GM23338 (cell line): ENCODE measurements at regions not wholly inside any gene's neighbourhood (a gene's known extent, or its start where the extent isn't known, plus 50 kb on each side); places are given as distances from the start of the nearest gene placed in this dataset.

Experiments
- ATAC-seq: fragments of 200-7000 bp; cut with Tn5 transposase; 3 replicates; pipeline ENCODE4 v1.9.1; 2020
- DNase-seq: peaks from one replicate; pipeline ENCODE4 v3.0.0-alpha.2; 2015; ENCODE audit warnings: low spot score
- H2AFZ ChIP-seq: fragments of 200-600 bp; sonication (generic); 2 replicates; pipeline ENCODE4 v1.8.0; 2016; ENCODE audit warnings: antibody characterized with exemption, mild to moderate bottlenecking, moderate library complexity
- H3F3A ChIP-seq: fragments of 200-600 bp; sonication (generic); replicated peaks from 2 replicates; pipeline ENCODE4 v1.8.0; 2017; ENCODE audit warnings: antibody characterized with exemption, mixed run types, low read depth
- H3K27ac ChIP-seq: fragments of 200-600 bp; sonication (generic); 2 replicates; pipeline ENCODE4 v1.6.1; 2016; ENCODE audit warnings: low read depth
- H3K27me3 ChIP-seq: fragments of 200-600 bp; sonication (generic); 2 replicates; pipeline ENCODE4 v1.8.0; 2016; ENCODE audit warnings: mild to moderate bottlenecking, mixed run types, moderate library complexity; ENCODE audit not compliant: insufficient read depth
- H3K36me3 ChIP-seq: fragments of 200-600 bp; sonication (generic); 2 replicates; pipeline ENCODE4 v1.8.0; 2016; ENCODE audit warnings: mild to moderate bottlenecking; ENCODE audit not compliant: insufficient read depth
- H3K4me1 ChIP-seq: fragments of 200-600 bp; sonication (generic); 2 replicates; pipeline ENCODE4 v1.8.0; 2016; ENCODE audit warnings: mild to moderate bottlenecking, moderate library complexity; ENCODE audit not compliant: insufficient read depth
- H3K4me2 ChIP-seq: fragments of 200-600 bp; sonication (generic); 2 replicates; pipeline ENCODE4 v1.7.1; 2017; ENCODE audit warnings: mixed run types
- H3K4me3 ChIP-seq: fragments of 200-600 bp; sonication (generic); 2 replicates; pipeline ENCODE4 v1.6.1; 2016; ENCODE audit warnings: mixed run types
- H3K79me2 ChIP-seq: fragments of 200-600 bp; sonication (generic); replicated peaks from 2 replicates; pipeline ENCODE4 v1.8.0; 2017; ENCODE audit warnings: mild to moderate bottlenecking; ENCODE audit not compliant: insufficient read depth
- H3K9me2 ChIP-seq: fragments of 200-600 bp; sonication (generic); 2 replicates; pipeline ENCODE4 v1.8.0; 2017; ENCODE audit not compliant: insufficient read depth
- H4K20me1 ChIP-seq: fragments of 200-600 bp; sonication (generic); replicated peaks from 2 replicates; pipeline ENCODE4 v1.8.0; 2017; ENCODE audit warnings: mild to moderate bottlenecking; ENCODE audit not compliant: insufficient read depth
- H3K27ac Mint-ChIP-seq: 2 replicates; pipeline ENCODE4 v1.8.0; 2020; ENCODE audit warnings: inconsistent platforms, mild to moderate bottlenecking, moderate library complexity, mixed read lengths
- H3K27me3 Mint-ChIP-seq: 3 replicates; pipeline ENCODE4 v1.8.0; 2022; ENCODE audit warnings: low read depth, mild to moderate bottlenecking, moderate library complexity, mixed read lengths, inconsistent platforms; ENCODE audit not compliant: insufficient read depth, poor library complexity
- H3K36me3 Mint-ChIP-seq: 3 replicates; pipeline ENCODE4 v1.8.0; 2021; ENCODE audit warnings: low read depth, mild to moderate bottlenecking, inconsistent platforms, moderate library complexity, mixed read lengths
- H3K4me1 Mint-ChIP-seq: 3 replicates; pipeline ENCODE4 v1.8.0; 2020; ENCODE audit warnings: mild to moderate bottlenecking, inconsistent platforms, mixed read lengths
- H3K4me3 Mint-ChIP-seq: 3 replicates; pipeline ENCODE4 v1.8.0; 2021; ENCODE audit warnings: moderate library complexity, mild to moderate bottlenecking, inconsistent platforms, mixed read lengths
- H3K9me3 Mint-ChIP-seq: 3 replicates; pipeline ENCODE4 v1.8.0; 2020; ENCODE audit warnings: moderate library complexity, mild to moderate bottlenecking, inconsistent platforms, mixed read lengths
- CREB1 ChIP-seq: fragments of 250-450 bp; sonication (Bioruptor Pico); IDR thresholded peaks from 2 replicates; pipeline ENCODE4 v1.5.0; 2020; ENCODE audit warnings: low read depth, mild to moderate bottlenecking, moderate library complexity
- EZH2 ChIP-seq: fragments of 200-600 bp; sonication (generic); IDR thresholded peaks from one replicate; pipeline ENCODE4 v1.8.0; 2017; ENCODE audit warnings: antibody characterized with exemption, mild to moderate bottlenecking, low read depth; ENCODE audit not compliant: unreplicated experiment
- JUNB ChIP-seq: IDR thresholded peaks from one replicate; pipeline ENCODE4 v1.6.1; 2016; ENCODE audit warnings: antibody characterized with exemption; ENCODE audit not compliant: unreplicated experiment
- NANOG ChIP-seq: IDR thresholded peaks from 2 replicates; pipeline ENCODE4 v1.6.1; 2016; ENCODE audit warnings: antibody characterized with exemption, borderline replicate concordance
- POLR2AphosphoS5 ChIP-seq: IDR thresholded peaks from 2 replicates; pipeline ENCODE4 v1.6.1; 2016; ENCODE audit warnings: antibody characterized with exemption, low read depth
- ZNF331 ChIP-seq: fragments of 250-450 bp; sonication (Bioruptor Pico); IDR thresholded peaks from 2 replicates; pipeline ENCODE4 v1.5.0; 2020; ENCODE audit warnings: low read depth, mild to moderate bottlenecking, moderate library complexity
- TF ChIP-seq, protein P1 (sequence below), 2 experiments: fragments of 200-600 bp in 1 of 2; sonication (generic) in 1 of 2; conservative IDR thresholded peaks; 2 replicates each; pipeline versions ENCODE4 v1.5.1 to v1.6.1; 2016 to 2017; ENCODE audit warnings: antibody characterized with exemption in 2 of 2, low read depth in 2 of 2, mild to moderate bottlenecking in 2 of 2, moderate library complexity in 1 of 2
- TF ChIP-seq, protein P2 (sequence below): IDR thresholded peaks from 2 replicates; pipeline ENCODE4 v1.6.1; 2016; ENCODE audit warnings: antibody characterized with exemption
- TF ChIP-seq, protein P3 (sequence below): IDR thresholded peaks from one replicate; pipeline ENCODE4 v1.6.1; 2018; ENCODE audit warnings: antibody characterized with exemption; ENCODE audit not compliant: unreplicated experiment

DNA sequence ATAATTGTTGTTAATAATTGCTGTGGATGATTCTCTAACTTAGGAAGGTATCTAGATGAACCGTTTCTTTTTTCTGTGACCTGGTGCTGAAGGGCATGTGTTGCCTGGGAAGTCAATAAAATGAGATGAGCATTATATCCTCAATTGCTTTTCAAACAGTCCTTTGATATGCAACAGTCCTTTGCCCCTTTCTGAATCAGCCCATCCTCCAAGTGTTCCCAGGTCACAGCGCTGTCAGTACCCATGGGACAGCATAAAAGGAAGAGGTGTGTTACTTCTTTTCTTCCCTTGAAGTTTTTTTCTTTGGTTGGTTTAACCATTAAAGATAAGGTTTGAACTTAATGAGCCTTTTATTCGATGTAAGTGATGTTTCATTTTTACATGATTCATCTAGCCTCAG lies 651.8 kb downstream of the SEMA5A start (continued):
- TF ChIP-seq, protein P1, sequence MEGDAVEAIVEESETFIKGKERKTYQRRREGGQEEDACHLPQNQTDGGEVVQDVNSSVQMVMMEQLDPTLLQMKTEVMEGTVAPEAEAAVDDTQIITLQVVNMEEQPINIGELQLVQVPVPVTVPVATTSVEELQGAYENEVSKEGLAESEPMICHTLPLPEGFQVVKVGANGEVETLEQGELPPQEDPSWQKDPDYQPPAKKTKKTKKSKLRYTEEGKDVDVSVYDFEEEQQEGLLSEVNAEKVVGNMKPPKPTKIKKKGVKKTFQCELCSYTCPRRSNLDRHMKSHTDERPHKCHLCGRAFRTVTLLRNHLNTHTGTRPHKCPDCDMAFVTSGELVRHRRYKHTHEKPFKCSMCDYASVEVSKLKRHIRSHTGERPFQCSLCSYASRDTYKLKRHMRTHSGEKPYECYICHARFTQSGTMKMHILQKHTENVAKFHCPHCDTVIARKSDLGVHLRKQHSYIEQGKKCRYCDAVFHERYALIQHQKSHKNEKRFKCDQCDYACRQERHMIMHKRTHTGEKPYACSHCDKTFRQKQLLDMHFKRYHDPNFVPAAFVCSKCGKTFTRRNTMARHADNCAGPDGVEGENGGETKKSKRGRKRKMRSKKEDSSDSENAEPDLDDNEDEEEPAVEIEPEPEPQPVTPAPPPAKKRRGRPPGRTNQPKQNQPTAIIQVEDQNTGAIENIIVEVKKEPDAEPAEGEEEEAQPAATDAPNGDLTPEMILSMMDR (conservative IDR thresholded peaks at IDR 0.05; ENCODE audit: low read depth in 2 of 2): no peak
- TF ChIP-seq NANOG: no peak

DNA sequence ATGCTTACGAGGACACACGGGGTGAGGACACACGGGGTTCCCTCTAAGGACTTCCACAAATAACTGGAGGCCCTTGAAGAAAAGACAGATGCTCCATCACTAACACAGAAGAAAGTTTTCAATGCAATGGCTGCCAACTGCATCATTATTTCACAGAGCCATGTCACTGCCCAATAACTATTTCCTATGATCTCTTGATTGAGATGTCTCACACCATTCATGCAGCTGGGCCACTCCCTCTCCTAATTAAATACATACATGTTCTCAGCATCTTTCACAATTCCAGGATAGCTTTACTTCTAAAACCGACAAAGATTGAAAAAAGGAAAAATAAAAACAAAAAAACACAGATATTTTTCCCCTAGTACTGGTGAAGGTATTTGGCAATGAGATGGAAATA lies 650.8 kb downstream of the SEMA5A start:
- DNase-seq: no peak
- no peak overlapping the region for H3K27ac Mint-ChIP-seq

More for the DNA sequence above, 650.8 kb downstream of the SEMA5A start:
- Histone ChIP-seq H3K27me3 (no peaks in the 10 kb centered on the region), H3F3A (no peaks in the 10 kb centered on the region), H3K27ac (no peak overlapping the region), H3K9me2 (no peaks in the 10 kb centered on the region), H3K4me1 (no peaks in the 10 kb centered on the region), H3K36me3 (no peaks in the 10 kb centered on the region), H2AFZ (no peak overlapping the region), H3K4me2 (no peak overlapping the region), H3K4me3 (no peak overlapping the region), H3K79me2 (no peaks in the 10 kb centered on the region), H4K20me1 (no peaks in the 10 kb centered on the region)
- no peak overlapping the region for H3K4me3 Mint-ChIP-seq
- no peaks in the 10 kb centered on the region; the same call in 2 of the 3 replicates for H3K9me3 Mint-ChIP-seq
- H3K27me3 Mint-ChIP-seq: no peaks in the 10 kb centered on the region
- no peak for ATAC-seq
- H3K4me1 Mint-ChIP-seq: peaks cover 3% of the 10 kb centered on the region; the same call in 2 of the 3 replicates
- no peak for TF ChIP-seq NANOG
- TF ChIP-seq, protein P2, sequence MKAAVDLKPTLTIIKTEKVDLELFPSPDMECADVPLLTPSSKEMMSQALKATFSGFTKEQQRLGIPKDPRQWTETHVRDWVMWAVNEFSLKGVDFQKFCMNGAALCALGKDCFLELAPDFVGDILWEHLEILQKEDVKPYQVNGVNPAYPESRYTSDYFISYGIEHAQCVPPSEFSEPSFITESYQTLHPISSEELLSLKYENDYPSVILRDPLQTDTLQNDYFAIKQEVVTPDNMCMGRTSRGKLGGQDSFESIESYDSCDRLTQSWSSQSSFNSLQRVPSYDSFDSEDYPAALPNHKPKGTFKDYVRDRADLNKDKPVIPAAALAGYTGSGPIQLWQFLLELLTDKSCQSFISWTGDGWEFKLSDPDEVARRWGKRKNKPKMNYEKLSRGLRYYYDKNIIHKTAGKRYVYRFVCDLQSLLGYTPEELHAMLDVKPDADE: no peak
- no peak for TF ChIP-seq EZH2
- no peak for TF ChIP-seq ZNF331
- TF ChIP-seq CREB1: no peak
- TF ChIP-seq POLR2AphosphoS5: no peak
- TF ChIP-seq, protein P3, sequence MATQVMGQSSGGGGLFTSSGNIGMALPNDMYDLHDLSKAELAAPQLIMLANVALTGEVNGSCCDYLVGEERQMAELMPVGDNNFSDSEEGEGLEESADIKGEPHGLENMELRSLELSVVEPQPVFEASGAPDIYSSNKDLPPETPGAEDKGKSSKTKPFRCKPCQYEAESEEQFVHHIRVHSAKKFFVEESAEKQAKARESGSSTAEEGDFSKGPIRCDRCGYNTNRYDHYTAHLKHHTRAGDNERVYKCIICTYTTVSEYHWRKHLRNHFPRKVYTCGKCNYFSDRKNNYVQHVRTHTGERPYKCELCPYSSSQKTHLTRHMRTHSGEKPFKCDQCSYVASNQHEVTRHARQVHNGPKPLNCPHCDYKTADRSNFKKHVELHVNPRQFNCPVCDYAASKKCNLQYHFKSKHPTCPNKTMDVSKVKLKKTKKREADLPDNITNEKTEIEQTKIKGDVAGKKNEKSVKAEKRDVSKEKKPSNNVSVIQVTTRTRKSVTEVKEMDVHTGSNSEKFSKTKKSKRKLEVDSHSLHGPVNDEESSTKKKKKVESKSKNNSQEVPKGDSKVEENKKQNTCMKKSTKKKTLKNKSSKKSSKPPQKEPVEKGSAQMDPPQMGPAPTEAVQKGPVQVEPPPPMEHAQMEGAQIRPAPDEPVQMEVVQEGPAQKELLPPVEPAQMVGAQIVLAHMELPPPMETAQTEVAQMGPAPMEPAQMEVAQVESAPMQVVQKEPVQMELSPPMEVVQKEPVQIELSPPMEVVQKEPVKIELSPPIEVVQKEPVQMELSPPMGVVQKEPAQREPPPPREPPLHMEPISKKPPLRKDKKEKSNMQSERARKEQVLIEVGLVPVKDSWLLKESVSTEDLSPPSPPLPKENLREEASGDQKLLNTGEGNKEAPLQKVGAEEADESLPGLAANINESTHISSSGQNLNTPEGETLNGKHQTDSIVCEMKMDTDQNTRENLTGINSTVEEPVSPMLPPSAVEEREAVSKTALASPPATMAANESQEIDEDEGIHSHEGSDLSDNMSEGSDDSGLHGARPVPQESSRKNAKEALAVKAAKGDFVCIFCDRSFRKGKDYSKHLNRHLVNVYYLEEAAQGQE: no peak
- no peak for TF ChIP-seq JUNB
- no peaks in the 10 kb centered on the region for H3K36me3 Mint-ChIP-seq
